ENCODE measurements at regions not wholly inside any gene's neighbourhood (a gene's known extent, or its start where the extent isn't known, plus 50 kb on each side); places are given as distances from the start of the nearest gene placed in this dataset.

- Mint-ChIP-seq H3K9me3 (peaks cover 0 to 21% (median 12%) of the 10 kb centered on the region in 8 donors), H3K4me1 (no peaks in the 10 kb centered on the region), H3K36me3 (no peaks in the 10 kb centered on the region), H3K4me3 (no peak overlapping the region), H3K27me3 (no peaks in the 10 kb centered on the region), H3K27ac (no peak overlapping the region)
- no peaks in the 10 kb centered on the region for H3K27me3 ChIP-seq (ENCODE audit: insufficient read depth, low read length)
- intact Hi-C loops (cut with micrococcal nuclease) = no loop called here
- no peaks in the 10 kb centered on the region for H3K4me1 ChIP-seq (ENCODE audit: insufficient read depth, low read length)
- CTCF ChIA-PET (ENCODE audit: partially characterized antibody) = no interaction called here
- no peaks in the 10 kb centered on the region for H3K36me3 ChIP-seq (ENCODE audit: insufficient read depth, low read length)
- H3K4me3 ChIP-seq (ENCODE audit: low read length in 2 of 2) = no peak overlapping the region
- POLR2A ChIA-PET (ENCODE audit: partially characterized antibody) = no interaction called here
- no peak overlapping the region for H3K27ac ChIP-seq (ENCODE audit: low read depth, low read length)
- no peaks in the 10 kb centered on the region for H3K9me3 ChIP-seq (ENCODE audit: control insufficient read depth in 1 of 2, low read length in 2 of 2)
- no peak for DNase-seq
These were observed 2275.5 kb downstream of the MAT2B start for GRCh38 chr5:165780901-165781300.

GRCh38 chr5:165781738-165782137 lies 2276.3 kb downstream of the MAT2B start:
- intact Hi-C loops (cut with micrococcal nuclease) = no loop called here
- H3K4me3 ChIP-seq (ENCODE audit: low read length in 2 of 2) = no peak overlapping the region
- no peaks in the 10 kb centered on the region for H3K4me1 ChIP-seq (ENCODE audit: insufficient read depth, low read length)
- Mint-ChIP-seq H3K36me3 (no peaks in the 10 kb centered on the region), H3K27me3 (no peaks in the 10 kb centered on the region), H3K4me3 (no peak overlapping the region), H3K4me1 (no peaks in the 10 kb centered on the region), H3K9me3 (peaks cover 0 to 21% (median 11%) of the 10 kb centered on the region in 8 donors), H3K27ac (no peak overlapping the region)
- H3K9me3 ChIP-seq (ENCODE audit: control insufficient read depth in 1 of 2, low read length in 2 of 2) = no peaks in the 10 kb centered on the region
- DNase-seq = no peak
- ChIA-PET CTCF (ENCODE audit: partially characterized antibody) (no interaction called here), POLR2A (ENCODE audit: partially characterized antibody) (no interaction called here)
- no peaks in the 10 kb centered on the region for H3K36me3 ChIP-seq (ENCODE audit: insufficient read depth, low read length)
- H3K27me3 ChIP-seq (ENCODE audit: insufficient read depth, low read length) = no peaks in the 10 kb centered on the region
- no peak overlapping the region for H3K27ac ChIP-seq (ENCODE audit: low read depth, low read length)

- no peaks in the 10 kb centered on the region for H3K27me3 ChIP-seq (ENCODE audit: insufficient read depth, low read length)
- no peaks in the 10 kb centered on the region for H3K4me1 ChIP-seq (ENCODE audit: insufficient read depth, low read length)
- no peak overlapping the region for H3K4me3 ChIP-seq (ENCODE audit: low read length in 2 of 2)
- no peaks in the 10 kb centered on the region for H3K9me3 ChIP-seq (ENCODE audit: control insufficient read depth in 1 of 2, low read length in 2 of 2)
- ChIA-PET POLR2A (ENCODE audit: partially characterized antibody) (no interaction called here), CTCF (ENCODE audit: partially characterized antibody) (no interaction called here)
- no peaks in the 10 kb centered on the region for H3K27me3 Mint-ChIP-seq
- intact Hi-C loops (cut with micrococcal nuclease) = no loop called here
- no peak for DNase-seq
- H3K27ac Mint-ChIP-seq = no peak overlapping the region
- peaks cover 0 to 20% (median 12%) of the 10 kb centered on the region in 8 donors for H3K9me3 Mint-ChIP-seq
- no peaks in the 10 kb centered on the region for H3K36me3 Mint-ChIP-seq
- no peaks in the 10 kb centered on the region for H3K4me1 Mint-ChIP-seq
- no peak overlapping the region for H3K27ac ChIP-seq (ENCODE audit: low read depth, low read length)
- H3K4me3 Mint-ChIP-seq = no peak overlapping the region
- no peaks in the 10 kb centered on the region for H3K36me3 ChIP-seq (ENCODE audit: insufficient read depth, low read length)
These were observed 2277.6 kb downstream of the MAT2B start for GRCh38 chr5:165783024-165783423.

- intact Hi-C loops (cut with micrococcal nuclease) = no loop called here
- Histone ChIP-seq H3K9me3 (ENCODE audit: control insufficient read depth in 1 of 2, low read length in 2 of 2) (no peaks in the 10 kb centered on the region), H3K36me3 (ENCODE audit: insufficient read depth, low read length) (no peaks in the 10 kb centered on the region), H3K4me3 (ENCODE audit: low read length in 2 of 2) (no peak overlapping the region), H3K4me1 (ENCODE audit: insufficient read depth, low read length) (no peaks in the 10 kb centered on the region), H3K27ac (ENCODE audit: low read depth, low read length) (no peak overlapping the region), H3K27me3 (ENCODE audit: insufficient read depth, low read length) (no peaks in the 10 kb centered on the region)
- peaks cover 0 to 27% (median 13%) of the 10 kb centered on the region in 8 donors for H3K9me3 Mint-ChIP-seq
- no peak for DNase-seq
- H3K27ac Mint-ChIP-seq = no peak overlapping the region
- no peaks in the 10 kb centered on the region for H3K4me1 Mint-ChIP-seq
- POLR2A ChIA-PET (ENCODE audit: partially characterized antibody) = no interaction called here
- no peak overlapping the region for H3K4me3 Mint-ChIP-seq
- H3K36me3 Mint-ChIP-seq = no peaks in the 10 kb centered on the region
- CTCF ChIA-PET (ENCODE audit: partially characterized antibody) = no interaction called here
- H3K27me3 Mint-ChIP-seq = no peaks in the 10 kb centered on the region
These were observed 2280.7 kb downstream of the MAT2B start for GRCh38 chr5:165786073-165786472.

- no peaks in the 10 kb centered on the region for H3K36me3 Mint-ChIP-seq
- H3K27ac Mint-ChIP-seq = no peak overlapping the region
- H3K4me1 ChIP-seq (ENCODE audit: insufficient read depth, low read length) = no peaks in the 10 kb centered on the region
- ChIA-PET CTCF (ENCODE audit: partially characterized antibody) (no interaction called here), POLR2A (ENCODE audit: partially characterized antibody) (no interaction called here)
- no peaks in the 10 kb centered on the region for H3K9me3 ChIP-seq (ENCODE audit: control insufficient read depth in 1 of 2, low read length in 2 of 2)
- H3K36me3 ChIP-seq (ENCODE audit: insufficient read depth, low read length) = no peaks in the 10 kb centered on the region
- no peaks in the 10 kb centered on the region for H3K27me3 ChIP-seq (ENCODE audit: insufficient read depth, low read length)
- DNase-seq = no peak
- H3K27me3 Mint-ChIP-seq = no peaks in the 10 kb centered on the region
- peaks cover 4 to 27% (median 14%) of the 10 kb centered on the region in 8 donors for H3K9me3 Mint-ChIP-seq
- no peak overlapping the region for H3K4me3 Mint-ChIP-seq
- no peak overlapping the region for H3K4me3 ChIP-seq (ENCODE audit: low read length in 2 of 2)
- intact Hi-C loops (cut with micrococcal nuclease) = no loop called here
- no peak overlapping the region for H3K27ac ChIP-seq (ENCODE audit: low read depth, low read length)
- H3K4me1 Mint-ChIP-seq = no peaks in the 10 kb centered on the region
These were observed 2289.7 kb downstream of the MAT2B start for GRCh38 chr5:165795073-165795472.

- H3K36me3 Mint-ChIP-seq = no peaks in the 10 kb centered on the region
- no peaks in the 10 kb centered on the region for H3K27me3 Mint-ChIP-seq
- no peaks in the 10 kb centered on the region for H3K9me3 ChIP-seq (ENCODE audit: control insufficient read depth in 1 of 2, low read length in 2 of 2)
- H3K27ac Mint-ChIP-seq = no peak overlapping the region
- CTCF ChIA-PET (ENCODE audit: partially characterized antibody) = no interaction called here
- no peak for DNase-seq
- no peaks in the 10 kb centered on the region for H3K4me1 ChIP-seq (ENCODE audit: insufficient read depth, low read length)
- H3K9me3 Mint-ChIP-seq = peaks cover 0 to 18% (median 2%) of the 10 kb centered on the region in 8 donors
- H3K4me3 ChIP-seq (ENCODE audit: low read length in 2 of 2) = no peak overlapping the region
- intact Hi-C loops (cut with micrococcal nuclease) = no loop called here
- no peak overlapping the region for H3K4me3 Mint-ChIP-seq
- POLR2A ChIA-PET (ENCODE audit: partially characterized antibody) = no interaction called here
- no peaks in the 10 kb centered on the region for H3K4me1 Mint-ChIP-seq
- H3K27me3 ChIP-seq (ENCODE audit: insufficient read depth, low read length) = no peaks in the 10 kb centered on the region
- no peaks in the 10 kb centered on the region for H3K36me3 ChIP-seq (ENCODE audit: insufficient read depth, low read length)
- no peak overlapping the region for H3K27ac ChIP-seq (ENCODE audit: low read depth, low read length)
These were observed 2300.3 kb downstream of the MAT2B start for GRCh38 chr5:165805756-165806155.

GRCh38 chr5:165808335-165808734 lies 2302.9 kb downstream of the MAT2B start:
- intact Hi-C loops (cut with micrococcal nuclease) = no loop called here
- Histone ChIP-seq H3K27ac (ENCODE audit: low read depth, low read length) (no peak overlapping the region), H3K27me3 (ENCODE audit: insufficient read depth, low read length) (no peaks in the 10 kb centered on the region), H3K4me1 (ENCODE audit: insufficient read depth, low read length) (no peaks in the 10 kb centered on the region), H3K9me3 (ENCODE audit: control insufficient read depth in 1 of 2, low read length in 2 of 2) (no peaks in the 10 kb centered on the region), H3K4me3 (ENCODE audit: low read length in 2 of 2) (no peak overlapping the region), H3K36me3 (ENCODE audit: insufficient read depth, low read length) (no peaks in the 10 kb centered on the region)
- Mint-ChIP-seq H3K36me3 (no peaks in the 10 kb centered on the region), H3K9me3 (peaks cover 0 to 18% (median under 1%) of the 10 kb centered on the region in 8 donors), H3K27ac (no peak overlapping the region), H3K4me1 (no peaks in the 10 kb centered on the region), H3K27me3 (no peaks in the 10 kb centered on the region), H3K4me3 (no peak overlapping the region)
- no peak for DNase-seq
- ChIA-PET CTCF (ENCODE audit: partially characterized antibody) (no interaction called here), POLR2A (ENCODE audit: partially characterized antibody) (no interaction called here)

- no peak overlapping the region for H3K27ac ChIP-seq (ENCODE audit: low read depth, low read length)
- no peaks in the 10 kb centered on the region for H3K4me1 Mint-ChIP-seq
- POLR2A ChIA-PET (ENCODE audit: partially characterized antibody) = no interaction called here
These were observed 2304.5 kb downstream of the MAT2B start for GRCh38 chr5:165809914-165810313.

More at GRCh38 chr5:165809914-165810313, 2304.5 kb downstream of the MAT2B start:
- no peak overlapping the region for H3K4me3 Mint-ChIP-seq
- intact Hi-C loops (cut with micrococcal nuclease) = no loop called here
- H3K9me3 Mint-ChIP-seq = peaks cover 0 to 9% (median under 1%) of the 10 kb centered on the region in 8 donors
- CTCF ChIA-PET (ENCODE audit: partially characterized antibody) = no interaction called here
- no peak overlapping the region for H3K27ac Mint-ChIP-seq
- no peak for DNase-seq
- Histone ChIP-seq H3K36me3 (ENCODE audit: insufficient read depth, low read length) (no peaks in the 10 kb centered on the region), H3K27me3 (ENCODE audit: insufficient read depth, low read length) (no peaks in the 10 kb centered on the region), H3K4me1 (ENCODE audit: insufficient read depth, low read length) (no peaks in the 10 kb centered on the region), H3K4me3 (ENCODE audit: low read length in 2 of 2) (no peak overlapping the region), H3K9me3 (ENCODE audit: control insufficient read depth in 1 of 2, low read length in 2 of 2) (no peaks in the 10 kb centered on the region)
- H3K36me3 Mint-ChIP-seq = no peaks in the 10 kb centered on the region
- no peaks in the 10 kb centered on the region for H3K27me3 Mint-ChIP-seq

Measured in CD4-positive, alpha-beta memory T cell (primary cell).